NCI-H2227 (cell line): ENCODE measurements at regions not wholly inside any gene's neighbourhood (a gene's known extent, or its start where the extent isn't known, plus 50 kb on each side); places are given as distances from the start of the nearest gene placed in this dataset.
"Not testable (repeated sequence)": the region's sequence is repeated elsewhere in the genome, so short reads cannot be mapped to it uniquely, and the experiment has no call there.

Source experiments
- DNase-seq: peaks from one replicate; lab custom pipeline; 2025; ENCODE audit not compliant: unreplicated experiment; lab: John Stamatoyannopoulos, UW

GRCh38 chr16:29136046-29136696, 151.3 kb downstream of the LAT start:
- not testable (repeated sequence) for DNase-seq

DNA sequence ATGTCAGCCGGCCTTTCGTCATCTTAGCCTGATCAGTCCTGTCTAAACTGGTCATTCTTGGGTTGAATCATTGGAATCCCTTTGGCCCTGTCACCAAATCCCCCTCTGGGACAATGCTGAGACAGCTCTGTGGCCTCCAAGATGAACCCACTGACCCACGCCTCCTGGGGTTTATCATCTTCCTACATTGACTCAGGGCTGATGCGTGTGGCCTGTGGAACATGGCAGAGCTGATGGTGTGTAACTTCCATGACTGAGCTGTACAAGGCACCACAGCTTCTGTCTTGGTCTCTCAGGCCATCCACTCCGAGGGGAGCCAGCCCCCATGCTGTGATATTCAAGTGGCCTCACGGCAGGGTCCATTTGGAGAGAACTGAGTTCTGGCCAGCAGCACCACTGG, 150.2 kb downstream of the LAT start:
- not testable (repeated sequence) for DNase-seq

DNA sequence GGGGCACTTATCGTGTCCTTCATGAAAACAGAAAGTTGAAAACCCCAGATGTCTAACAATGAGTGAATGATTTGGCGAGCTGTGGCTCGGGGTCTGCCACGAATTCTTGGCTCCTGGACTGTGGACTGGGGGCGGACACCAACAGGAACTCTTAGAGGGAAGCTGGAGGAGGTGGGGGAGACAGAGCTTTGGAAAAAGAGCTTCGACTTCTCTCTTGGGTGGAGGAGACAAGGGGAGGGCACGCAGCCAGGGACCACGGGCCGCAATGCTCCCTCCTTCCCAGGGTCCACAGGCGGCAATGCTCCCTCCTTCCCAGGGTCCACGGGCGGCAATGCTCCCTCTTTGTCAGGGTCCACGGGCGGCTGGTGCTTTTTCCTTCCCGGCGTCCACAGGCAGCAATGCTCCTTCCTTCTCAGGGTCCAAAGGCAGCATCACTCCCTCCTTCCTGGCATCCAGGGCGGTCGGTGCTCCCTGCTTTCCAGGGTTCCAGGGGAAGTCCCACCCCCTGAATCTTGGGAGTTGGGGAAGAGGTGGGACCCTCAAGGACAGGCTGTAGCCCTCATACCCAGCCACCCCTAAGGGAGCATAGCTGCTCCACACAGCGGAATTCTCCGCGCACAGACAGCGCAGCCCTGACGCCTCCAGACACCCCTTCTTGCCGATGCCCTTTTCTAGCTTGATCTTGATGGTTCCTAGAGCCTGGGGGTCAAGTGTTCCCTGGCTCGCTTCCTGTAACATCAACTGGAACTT, 149.0 kb downstream of the LAT start:
- not testable (repeated sequence) for DNase-seq

DNA sequence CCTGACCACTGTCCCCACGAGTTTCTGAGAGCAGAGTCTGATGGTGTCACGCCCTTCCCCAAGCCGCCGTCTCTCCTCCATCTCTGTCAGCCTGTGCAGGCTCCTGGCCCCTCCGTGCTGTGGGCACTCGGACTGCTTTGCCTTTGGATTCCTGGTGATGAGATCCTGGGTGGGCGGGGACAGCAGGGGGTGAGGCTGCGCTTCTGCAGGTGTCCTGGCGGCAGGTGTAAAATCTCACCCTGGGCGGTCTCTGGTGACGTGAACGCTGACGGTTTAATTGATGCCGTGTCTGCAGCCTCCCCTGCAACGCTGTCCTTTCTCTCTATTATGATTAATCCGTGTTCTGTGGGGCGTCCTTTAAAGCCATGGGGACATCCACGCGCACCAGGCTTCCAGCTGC, 148.0 kb downstream of the LAT start:
- DNase-seq, result not testable (repeated sequence)

DNA sequence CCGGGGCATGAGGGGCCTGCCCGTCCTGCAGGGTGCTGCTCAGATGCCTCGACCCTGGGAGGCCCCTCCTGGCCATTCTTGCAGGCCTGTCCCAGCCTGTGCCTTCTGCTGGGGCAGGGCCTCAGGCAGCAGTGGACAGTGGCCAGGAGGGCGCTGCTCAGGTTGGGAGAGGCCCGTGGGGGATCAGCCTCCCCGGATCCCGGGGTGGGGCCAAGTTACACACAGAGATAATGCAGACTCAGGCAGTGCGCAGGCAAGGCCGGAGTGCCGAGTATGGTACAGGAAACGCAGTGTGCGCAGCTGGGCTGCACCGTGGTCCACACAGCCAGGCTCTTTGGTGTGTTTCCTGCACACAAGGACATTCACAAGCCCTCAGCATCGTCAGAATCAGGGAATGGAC, 147.6 kb downstream of the LAT start:
- not testable (repeated sequence) for DNase-seq

DNA sequence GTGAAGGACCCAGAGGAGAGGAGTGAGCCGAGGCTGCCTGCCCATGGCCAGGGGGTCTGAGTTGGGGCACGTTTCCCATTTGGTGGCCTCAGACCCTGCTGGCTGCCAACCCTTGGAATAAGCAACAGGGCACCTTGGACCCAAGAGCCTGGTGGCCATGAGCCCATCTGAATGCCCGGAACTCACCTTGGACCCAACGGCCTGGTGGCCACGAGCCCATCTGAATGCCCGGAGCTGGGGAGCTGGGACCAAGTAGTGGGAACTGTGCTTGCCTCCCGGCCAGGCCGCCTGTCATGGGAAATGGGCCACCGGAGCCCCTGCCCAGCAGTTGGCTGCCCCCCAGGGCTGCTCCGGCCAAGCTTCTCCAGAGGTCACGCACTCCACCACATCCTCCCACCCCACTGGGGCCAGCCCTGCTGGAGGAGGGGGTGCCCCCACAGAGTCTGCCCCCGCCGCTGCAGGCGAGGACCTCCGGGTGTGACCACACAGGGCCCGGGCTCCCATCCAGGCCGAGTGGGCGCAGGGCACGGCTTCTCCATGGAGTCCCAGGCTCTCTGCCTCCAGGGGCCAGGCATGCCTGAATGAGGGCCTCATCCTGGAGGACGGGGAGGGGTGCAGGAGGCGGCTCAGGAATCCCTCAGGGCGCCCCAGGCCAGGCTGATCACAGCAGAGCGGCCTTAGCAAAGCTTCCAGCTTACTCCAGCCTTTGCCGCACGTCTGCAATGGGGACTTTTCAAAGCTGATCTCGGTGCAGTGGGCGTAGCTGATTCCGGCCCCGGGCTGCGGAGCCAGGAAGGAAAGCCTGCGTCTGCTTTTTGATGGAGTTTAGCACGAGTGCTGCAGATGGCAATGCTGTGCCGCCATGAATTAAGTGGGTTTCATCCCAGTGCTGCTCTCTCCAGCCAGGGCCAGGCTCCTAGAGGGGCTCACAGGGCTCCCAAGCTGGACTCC, 146.3 kb downstream of the LAT start:
- DNase-seq, result not testable (repeated sequence)

DNA sequence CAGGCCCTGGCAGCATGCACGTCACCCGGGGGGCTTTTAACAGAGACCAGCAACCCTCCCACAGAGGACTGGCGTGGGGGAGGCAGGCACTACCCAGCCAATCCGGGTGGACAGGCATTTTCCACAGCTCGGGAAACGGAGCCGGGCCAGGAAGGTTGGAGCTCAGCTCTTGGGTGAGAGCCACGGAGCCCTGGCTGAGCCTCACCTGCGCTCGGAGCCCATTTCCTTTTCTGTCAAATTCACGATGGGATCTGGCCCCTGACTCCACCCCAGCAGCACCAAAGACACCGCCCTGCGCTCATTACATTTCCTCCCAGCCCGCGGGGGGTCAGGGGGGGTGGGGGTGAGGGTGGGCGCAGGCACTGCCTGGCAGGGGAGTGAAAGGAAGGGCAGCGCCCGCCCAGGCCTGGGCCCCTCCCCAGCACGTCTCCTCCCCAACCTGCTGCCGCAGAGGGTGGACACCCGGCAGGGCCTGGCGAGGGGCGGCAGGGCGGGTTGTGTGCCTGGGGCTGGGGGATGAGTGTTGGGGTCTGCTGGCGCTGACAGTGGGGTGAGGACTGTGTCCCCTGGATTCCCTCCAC, 145.4 kb downstream of the LAT start:
- DNase-seq, result not testable (repeated sequence)

DNA sequence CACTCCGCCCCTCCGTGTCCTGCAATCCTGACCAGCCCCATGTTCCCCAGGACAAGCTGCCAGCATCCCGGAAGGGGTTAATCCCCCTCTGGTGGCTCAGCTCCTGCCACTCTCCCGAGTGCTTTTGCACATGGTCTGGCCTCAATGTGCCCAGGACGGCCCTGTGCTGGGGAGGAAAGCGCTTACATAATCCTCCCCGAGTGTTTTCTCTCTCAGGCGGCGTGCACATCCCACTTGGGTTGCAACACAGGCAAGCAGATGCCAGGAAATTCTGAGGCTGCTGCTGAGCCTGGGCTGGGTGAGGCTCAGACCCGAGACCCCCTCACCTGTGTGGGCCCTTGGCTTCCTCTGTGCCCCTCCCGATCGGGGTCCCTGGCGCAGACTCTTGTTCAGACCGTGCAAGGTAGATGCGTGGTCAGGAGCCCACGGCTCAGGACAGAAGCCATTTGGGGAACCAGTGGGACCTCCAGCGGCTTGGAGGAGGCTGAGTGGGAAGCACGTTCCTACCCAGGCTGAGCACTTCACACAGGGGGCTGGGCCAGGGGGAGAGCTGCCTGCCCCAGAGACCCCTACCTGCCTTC, 144.7 kb downstream of the LAT start:
- DNase-seq, result not testable (repeated sequence)

DNA sequence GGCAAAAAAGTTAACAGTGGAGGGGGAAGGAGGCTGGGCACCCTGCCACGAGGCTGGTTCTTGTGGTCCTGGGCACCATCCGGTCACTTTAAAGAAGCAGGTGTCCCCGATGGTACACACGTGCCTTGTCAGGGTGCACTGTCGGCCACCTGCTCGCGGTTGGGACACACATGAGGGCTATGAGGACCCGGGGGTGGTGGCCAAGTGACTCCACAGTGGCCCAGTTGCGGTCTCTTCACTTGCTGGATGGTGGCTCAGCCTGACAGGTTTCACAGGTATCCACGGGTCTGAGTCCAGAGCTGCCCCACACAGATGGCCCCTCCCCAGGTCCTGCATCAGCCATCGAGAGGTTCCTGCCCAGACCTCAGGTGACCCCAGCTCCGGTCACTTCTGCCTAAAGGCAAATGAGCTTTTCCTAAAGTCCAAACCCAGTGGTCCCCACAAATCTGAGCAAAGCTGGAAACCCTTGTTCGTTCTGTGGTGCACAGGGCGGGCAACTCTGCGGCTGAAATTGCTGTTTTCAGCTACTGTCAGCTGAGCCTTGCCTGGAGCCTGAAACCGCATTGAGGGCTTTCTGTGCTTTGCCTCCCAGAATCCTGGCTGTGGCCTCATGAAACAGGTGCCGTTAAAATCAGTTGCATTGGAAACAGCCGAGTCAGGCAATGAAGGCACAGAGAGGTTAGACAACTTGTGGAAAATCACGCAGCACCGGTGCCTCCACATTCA, 144.0 kb downstream of the LAT start:
- not testable (repeated sequence) for DNase-seq

- not testable (repeated sequence) for DNase-seq
Measured at GRCh38 chr16:29127806-29128420, 143.1 kb downstream of the LAT start.

- DNase-seq, result no peak
Measured at GRCh38 chr16:29126616-29127015, 141.8 kb downstream of the LAT start.

GRCh38 chr16:29126057-29126494, 141.2 kb downstream of the LAT start:
- DNase-seq, result no peak

DNA sequence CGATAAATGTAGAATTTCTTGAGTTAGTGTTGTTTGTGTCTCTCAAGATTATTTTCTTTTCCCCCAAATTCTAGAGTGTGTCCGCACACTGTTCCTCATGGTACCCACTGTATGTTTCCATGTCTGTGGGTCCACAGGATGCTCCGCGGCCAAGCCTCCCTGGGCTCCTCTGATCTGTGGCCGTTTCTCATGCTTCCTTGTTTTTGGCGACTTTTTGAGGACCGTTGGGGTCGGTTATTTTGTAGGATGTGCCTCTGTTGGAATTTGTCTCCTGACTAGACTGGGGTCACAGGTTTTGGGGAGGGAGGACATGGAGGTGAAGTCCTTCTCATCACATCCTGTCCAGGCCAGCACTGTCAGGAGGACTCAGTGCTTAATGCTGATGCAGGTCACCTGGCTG, 140.0 kb downstream of the LAT start:
- DNase-seq, result no peak

- DNase-seq, result not testable (repeated sequence)
Measured at GRCh38 chr16:29124162-29124561, 139.3 kb downstream of the LAT start.

- DNase-seq, result not testable (repeated sequence)
Measured at GRCh38 chr16:29120680-29121079, 135.8 kb downstream of the LAT start.

DNA sequence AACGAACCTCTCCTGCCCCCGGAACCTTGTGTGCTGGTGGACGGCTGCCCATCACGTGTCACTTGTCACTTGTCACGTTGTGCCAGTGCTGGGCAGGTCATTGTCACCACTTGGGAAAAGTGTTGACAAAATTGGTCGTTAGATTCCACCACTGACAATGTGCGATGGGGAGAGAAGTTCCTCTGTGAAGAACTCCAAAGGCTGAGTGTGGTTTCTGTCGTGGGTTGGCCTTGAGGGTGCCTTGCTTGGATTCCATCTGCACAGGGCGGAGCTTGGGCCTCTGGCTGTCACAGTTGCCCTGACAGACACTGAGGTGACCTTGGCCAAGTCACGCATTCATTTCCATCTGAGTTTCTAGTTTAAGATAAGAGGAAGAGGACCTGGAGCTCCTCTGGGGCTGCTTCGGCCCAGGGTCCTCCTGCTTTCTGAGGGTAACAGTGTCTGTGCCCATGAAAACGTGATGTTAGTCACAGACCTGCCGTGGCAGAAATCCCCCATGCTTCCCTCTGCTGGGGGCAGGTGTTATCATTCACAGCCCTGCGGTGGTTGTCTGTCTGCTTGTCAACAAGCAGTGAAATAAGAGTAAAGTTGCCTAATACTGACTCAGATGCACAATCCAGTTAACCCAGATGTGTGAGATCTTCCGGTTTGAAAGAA, 133.6 kb downstream of the LAT start:
- not testable (repeated sequence) for DNase-seq

DNA sequence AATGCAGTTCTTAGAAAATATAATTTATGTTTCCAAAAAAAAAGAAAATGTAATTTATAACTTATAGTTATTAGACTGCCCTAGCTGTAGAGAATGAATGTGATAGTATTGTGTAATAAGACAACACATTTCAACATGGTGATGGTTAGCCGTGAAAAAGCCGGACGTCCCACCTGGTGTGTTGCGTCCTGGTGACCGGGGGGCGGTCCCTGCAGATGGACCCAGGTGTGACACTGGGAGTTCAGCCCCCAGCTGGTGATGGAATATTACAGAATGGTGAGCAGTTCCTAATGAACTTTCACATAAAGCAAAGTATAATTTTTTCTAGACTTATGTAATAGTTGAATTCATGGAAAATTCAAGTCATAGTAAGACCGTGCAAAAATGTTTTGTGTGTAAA, 132.8 kb downstream of the LAT start:
- no peak for DNase-seq

DNA sequence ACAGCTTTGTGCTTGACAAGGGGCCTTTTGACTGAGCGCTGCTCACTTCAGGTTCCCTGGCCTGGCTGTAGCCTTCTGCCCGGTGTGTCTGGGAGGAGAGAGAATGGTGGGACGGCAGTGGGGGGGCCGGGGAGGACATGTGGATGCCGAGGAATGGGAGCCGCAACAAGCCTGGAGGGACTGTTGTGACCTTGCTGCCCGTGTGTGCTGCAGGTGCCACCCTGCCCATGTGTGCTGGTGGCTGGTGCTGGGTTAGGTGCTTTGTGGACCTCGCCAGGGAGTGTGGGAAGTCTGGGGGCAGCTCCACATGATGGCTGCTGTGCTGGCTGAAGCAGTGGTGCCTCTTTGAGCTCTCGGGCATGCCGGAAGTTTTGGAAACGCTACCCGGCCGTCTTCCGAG, 132.1 kb downstream of the LAT start:
- DNase-seq, result no peak

DNA sequence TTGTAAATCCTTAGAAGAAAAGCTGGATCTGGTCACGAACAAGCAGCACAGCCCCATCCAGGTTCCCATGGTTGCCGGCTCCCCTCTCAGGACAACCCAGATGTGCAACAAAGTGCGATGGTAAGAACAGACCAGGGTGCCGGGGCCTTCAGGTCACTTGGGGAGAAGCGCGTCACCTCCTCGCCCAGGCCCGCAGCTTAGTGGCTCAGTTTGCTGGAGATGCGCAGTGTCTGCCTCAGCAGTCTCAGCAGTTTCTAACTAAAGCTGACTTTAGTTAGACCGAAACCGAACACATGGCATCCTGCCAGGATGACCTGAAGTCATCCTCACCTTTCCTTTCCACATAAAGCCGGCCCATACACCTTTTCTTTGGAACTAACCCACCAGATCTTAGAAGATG, 131.4 kb downstream of the LAT start:
- DNase-seq, result not testable (repeated sequence)
